ENCODE measurements at regions not wholly inside any gene's neighbourhood (a gene's known extent, or its start where the extent isn't known, plus 50 kb on each side); places are given as distances from the start of the nearest gene placed in this dataset.

DNA sequence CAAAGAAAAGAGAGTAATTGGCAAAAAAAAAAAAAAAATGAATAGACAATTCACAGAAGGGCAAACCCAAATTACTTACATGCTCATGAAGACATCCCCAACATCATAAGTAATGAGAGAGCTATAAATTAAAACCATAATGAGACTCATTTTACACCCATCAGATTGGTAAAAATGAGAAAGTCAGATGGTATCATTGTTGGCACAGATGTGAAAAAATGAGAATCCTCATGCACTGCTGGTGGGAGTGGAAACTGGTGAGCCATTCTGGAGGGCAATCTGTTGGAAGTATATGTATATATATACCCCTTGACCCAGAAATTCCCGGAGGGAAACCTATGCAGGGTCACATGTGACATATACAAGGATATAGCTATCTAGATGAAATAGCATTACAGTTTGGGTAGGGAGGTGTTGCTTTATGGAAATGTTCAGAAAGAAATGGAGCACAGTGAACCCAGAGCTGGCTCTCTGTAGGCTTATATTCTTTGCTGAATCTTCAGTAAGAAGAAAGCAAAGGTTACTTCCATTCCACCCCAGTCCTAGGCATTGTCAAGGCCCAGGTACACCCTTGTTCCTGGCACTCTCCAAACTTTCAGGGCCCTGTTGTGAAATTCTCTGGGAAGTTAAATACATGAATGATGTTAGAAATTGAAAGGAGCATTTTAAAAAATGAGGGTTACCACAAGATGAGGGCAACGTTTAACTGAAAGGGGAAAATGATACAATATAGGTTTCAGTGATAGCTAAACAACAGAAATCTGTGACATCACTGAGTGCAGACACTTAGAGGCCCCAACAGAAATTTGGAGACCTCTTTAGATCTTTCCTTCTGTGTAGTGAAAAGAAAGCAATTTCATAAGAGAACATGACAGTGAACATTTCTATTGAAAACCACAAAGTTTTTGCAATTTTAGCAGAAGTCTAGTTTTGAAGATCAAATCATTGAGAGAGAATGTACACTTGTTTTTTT lies 132.7 kb upstream of the TPRG1 start:
- CTCF ChIA-PET, result interaction anchor here (0.9 to 1.1 kb wide), 3 partner anchors 10 to 1300 kb away, joined by 3 to 4 read pairs (median 3); no protein-coding TSS in a partner anchor
- POLR2A ChIA-PET, result interaction anchor here (0.5 to 1.8 kb wide), 3 partner anchors 122 to 1299 kb away, joined by 3 to 5 read pairs (median 4); no protein-coding TSS in a partner anchor

DNA sequence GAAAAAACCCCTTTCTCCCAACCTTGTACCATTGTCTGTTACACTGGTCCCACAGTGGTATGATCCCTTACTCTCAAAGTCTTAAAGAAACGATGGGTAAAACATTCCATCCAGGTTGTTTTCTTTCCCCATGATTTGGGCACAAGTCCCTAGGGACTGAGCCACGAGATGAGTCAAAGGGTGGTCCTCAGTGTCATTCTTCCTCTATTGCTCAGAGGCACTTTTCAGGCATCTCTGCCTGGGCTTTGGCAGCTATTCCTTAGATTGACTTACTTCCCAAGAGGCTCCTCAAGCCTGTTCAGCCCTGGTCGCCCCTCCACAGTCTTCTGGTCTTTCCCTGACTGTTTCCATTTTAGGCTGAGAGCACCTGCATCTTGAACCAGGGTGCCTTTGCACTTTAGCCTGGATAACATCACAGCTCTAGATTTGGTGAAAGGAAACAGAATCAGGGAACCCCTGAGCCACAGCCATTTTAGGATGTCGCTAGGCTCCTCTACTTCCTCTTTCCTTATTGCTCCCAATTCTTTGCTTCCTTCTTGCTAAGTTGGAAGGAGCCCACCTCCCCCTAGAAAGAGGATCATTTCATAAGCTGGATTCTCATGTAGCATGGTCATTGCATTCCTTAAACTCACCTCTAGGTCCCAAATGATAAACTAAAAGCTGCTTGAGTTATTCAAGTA lies 131.0 kb upstream of the TPRG1 start:
- ChIA-PET CTCF (interaction anchor here (0.6 to 1.8 kb wide), 7 partner anchors 9 to 1302 kb away, joined by 3 to 9 read pairs (median 6); no protein-coding TSS in a partner anchor), POLR2A (interaction anchor here (0.7 kb wide), 1 partner anchor 91 kb away, joined by 3 read pairs; no protein-coding TSS in a partner anchor)

DNA sequence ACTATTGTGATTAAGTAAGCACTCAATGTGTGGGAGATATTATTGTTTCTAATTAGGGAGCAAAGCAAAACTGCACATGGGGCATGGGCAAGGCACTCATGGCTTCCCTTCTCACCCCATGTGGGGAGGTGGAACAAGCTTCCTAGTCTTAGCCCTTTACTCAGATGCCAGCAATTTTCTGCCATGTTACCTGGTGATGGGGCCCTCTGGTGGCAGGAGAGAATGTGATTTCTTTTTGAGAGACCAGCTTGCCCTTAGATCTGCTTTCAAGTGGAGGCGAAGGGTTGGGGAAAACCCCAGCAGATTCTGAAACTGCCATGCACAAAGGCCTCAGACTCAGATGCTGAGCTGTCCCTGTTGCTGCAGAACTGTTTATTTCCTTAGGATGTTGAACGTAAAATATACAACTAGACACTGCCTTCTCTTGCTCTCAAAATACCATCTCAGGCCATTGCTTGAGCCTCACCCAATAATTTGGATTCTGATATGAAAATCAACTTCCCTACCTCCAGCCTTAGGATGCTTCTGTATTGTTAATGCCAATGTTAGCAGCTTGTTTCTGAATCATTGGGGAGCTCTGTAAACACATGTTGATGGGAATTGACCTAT lies 130.2 kb upstream of the TPRG1 start:
- ChIA-PET POLR2A (no interaction called here), CTCF (interaction anchor here (0.6 to 1.8 kb wide), 14 partner anchors 8 to 1303 kb away, joined by 3 to 9 read pairs (median 4); no protein-coding TSS in a partner anchor)

DNA sequence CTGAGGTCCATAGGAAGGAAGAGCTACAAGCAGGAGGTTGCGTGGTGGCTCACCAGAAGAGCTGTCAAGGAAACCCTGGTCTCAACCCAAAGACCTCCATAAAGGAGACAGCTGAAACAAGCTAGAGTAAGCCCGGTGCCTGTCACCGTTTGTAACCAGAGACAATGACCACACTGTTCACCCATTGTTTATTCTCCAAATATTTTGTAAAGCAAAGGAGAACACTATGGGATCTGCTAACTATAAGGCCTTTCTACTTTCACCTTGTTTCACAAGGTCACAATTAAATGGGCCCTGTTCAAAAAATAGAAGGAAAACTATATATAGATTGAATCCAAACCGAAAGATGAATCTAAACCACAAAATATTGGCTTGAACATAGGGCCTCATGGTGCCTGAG lies 128.9 kb upstream of the TPRG1 start:
- ChIA-PET POLR2A (no interaction called here), CTCF (interaction anchor here (1.1 to 1.6 kb wide), 3 partner anchors 16 to 117 kb away, joined by 3 to 4 read pairs (median 3); no protein-coding TSS in a partner anchor)

DNA sequence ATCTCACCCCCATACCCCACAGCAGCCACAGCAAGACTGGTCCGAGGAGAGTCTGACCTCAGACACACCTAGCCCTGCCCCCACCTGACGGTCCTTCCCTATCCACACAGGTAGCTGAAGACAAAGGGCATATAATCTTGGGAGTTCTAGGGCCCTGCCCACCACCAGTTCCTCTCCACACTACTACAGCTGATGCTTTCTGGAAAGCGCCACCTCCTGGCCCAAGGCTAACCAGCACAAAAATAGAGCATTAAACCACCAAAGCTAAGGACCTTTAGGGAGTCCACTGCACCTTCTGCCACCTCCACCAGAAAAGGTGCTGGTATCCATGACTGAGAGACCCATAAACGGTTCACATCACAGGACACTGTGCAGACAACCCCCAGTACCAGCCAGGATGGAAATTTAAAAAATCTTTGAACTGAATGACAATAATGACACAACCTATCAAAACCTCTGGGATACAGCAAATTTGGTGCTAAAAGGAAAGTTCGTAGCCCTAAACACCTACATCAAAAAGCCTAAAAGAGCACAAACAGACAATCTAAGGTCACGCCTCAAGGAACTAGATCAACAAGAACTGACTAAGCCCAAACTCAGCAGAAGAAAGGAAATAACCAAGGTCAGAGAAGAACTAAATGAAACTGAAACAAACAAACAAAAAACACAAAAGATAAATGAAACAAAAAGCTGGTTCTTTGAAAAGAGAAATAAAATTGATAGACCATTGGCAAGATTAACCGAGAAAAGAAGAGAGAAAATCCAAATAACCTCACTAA lies 122.1 kb upstream of the TPRG1 start:
- CTCF ChIA-PET, result interaction anchor here (1.1 to 1.5 kb wide), 2 partner anchors 8 to 10 kb away, joined by 4 read pairs; no protein-coding TSS in a partner anchor
- POLR2A ChIA-PET, result no interaction called here

DNA sequence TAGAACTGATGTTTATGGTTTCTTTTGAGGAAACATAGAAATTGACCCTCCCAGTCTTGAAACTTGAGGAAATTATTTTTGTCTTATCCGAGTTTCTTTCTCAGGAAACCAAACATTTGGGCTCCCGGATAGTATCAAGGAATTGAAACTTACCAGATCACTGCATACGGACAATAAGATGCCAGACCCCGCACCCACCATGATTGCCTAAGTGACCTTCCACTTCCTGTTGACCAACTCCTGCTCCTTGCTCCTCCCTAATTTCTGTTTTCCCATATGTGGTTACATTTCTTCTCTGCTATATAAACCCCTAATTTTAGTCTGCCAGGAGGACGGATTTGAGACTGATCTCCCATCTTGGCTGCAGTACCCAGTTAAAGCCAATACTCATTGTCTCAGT lies 118.4 kb upstream of the TPRG1 start:
- ChIA-PET CTCF (no interaction called here), POLR2A (no interaction called here)

DNA sequence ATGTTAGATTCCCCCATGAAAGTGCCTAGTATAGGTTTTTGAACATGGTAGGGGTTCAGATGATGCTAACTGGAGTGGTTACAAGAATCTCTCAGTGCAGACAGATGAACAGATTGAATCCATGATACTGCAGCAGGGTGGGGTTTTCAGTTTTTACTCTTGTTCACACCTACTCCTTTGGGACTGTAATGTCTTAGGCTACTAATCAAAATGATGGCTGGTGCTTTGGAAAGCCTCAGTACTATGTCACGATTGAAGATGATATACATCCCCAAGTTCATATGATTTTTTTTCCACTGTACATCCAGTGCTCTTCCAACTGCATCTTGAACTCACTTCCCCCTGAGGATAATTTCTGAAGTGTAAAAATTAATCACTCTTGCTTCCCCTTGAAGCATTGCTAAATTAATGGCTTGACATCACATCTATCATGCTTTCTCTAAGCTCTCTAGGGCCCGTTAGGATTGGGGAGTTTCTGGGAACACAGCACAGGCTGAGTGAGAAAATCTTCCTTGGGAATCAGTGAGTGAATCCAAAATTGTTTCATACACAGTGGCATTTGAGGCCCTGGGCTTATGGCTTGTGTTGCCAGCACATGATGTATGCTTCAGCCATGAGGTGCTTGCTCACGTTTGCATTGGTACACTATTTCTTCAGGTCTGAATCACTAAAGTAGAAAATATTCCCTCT lies 115.0 kb upstream of the TPRG1 start:
- CTCF ChIA-PET, result no interaction called here
- POLR2A ChIA-PET, result no interaction called here

DNA sequence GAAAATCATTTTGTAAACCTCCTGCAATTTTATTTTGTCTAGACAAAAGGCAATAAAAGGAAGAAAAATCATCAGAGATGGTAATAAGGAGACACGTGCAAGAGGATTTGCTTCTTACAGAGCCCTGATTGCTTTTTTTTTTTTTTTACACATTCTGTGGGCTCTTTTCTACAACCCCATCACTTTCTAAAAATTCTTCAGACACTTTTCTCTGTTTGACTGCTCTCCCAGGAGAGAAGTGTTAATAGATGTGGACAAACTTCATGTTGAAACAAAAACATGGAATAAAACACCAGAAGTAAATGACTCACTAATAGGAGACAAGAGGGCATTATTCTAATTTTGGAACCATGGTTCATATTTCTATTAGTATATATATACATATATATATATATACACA lies 114.4 kb upstream of the TPRG1 start:
- ChIA-PET CTCF (no interaction called here), POLR2A (no interaction called here)

DNA sequence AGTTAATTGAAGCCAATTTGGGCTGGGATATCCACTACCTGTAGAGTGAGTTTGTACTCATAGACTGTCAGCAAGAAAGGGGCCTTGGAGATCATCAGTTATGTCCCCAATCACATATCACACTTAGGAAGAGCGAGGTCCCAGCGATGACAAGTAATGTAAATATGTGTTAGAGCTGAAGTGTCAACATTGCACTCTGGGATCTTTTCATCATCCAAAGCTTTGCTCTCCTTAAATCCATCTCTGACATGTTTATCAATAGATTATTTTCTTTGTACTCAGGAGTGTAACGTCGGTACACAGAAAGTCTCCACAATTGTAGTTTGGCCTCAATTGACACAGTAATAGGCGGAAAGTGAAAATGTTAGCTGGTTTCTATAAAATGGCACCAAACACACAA lies 113.7 kb upstream of the TPRG1 start:
- POLR2A ChIA-PET, result no interaction called here

DNA sequence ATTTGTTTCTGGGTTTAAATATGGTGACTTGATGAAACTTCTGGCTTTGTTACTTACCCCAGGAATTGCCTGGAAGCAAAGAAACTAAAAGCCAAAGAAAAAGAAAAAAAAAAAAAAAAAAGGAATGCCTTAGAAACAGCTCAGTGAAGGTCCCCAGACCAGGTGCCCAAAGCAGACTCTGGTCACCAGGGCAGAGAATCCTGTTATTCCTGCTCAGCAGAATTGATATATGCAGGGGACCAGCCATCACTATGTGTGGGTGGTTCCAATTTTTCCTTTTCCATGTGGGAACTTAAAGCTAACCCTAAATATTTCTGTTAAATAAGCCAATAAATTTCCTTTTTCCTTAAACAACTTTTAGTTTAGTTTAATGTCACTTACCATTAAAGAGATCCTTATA lies 100.8 kb upstream of the TPRG1 start:
- POLR2A ChIA-PET, result no interaction called here
- CTCF ChIA-PET, result interaction anchor here (0.7 to 0.9 kb wide), 2 partner anchors 30 to 162 kb away, joined by 3 read pairs; no protein-coding TSS in a partner anchor

More for the DNA sequence above, 113.7 kb upstream of the TPRG1 start:
- CTCF ChIA-PET, result interaction anchor here (1.5 kb wide), 1 partner anchor 16 kb away, joined by 4 read pairs; no protein-coding TSS in a partner anchor

DNA sequence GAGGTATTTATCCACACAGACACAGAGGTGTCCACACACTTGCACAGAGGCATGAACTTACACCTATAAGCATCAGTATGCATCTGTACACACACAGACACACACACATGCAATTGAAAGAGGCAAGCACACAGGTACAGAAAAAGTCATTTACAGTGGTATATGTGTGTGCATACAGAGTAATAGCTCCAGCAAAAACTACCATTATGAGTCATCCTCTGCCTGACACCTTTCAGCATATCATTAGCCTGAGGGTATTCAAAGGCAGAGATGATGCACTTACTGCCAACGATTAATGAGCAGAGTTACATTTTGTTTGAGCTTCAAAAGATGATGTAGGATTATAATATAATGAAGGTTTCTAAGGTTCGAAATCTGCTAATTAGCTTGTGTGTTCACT lies 100.3 kb upstream of the TPRG1 start:
- ChIA-PET POLR2A (no interaction called here), CTCF (interaction anchor here (0.7 to 0.9 kb wide), 2 partner anchors 30 to 161 kb away, joined by 3 read pairs; no protein-coding TSS in a partner anchor)

DNA sequence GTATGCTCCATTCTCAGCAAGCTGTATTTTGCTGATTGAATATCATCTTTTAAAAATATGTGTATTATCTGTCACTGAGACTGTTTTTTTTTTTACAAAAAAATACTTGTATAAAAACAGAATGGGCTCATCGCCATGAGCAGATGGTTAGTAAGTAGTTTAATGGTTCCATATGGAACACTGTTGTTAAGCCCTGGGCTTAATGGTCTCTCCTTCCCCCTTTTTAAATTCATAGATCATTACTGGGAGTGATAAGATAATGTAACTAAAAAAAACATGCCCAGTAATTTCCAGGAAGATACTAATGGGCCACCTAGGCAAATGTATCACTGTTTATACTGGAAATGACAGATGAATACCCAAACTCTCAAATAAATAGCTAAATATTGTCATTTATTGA lies 95.3 kb upstream of the TPRG1 start:
- CTCF ChIA-PET, result no interaction called here
- POLR2A ChIA-PET, result no interaction called here

DNA sequence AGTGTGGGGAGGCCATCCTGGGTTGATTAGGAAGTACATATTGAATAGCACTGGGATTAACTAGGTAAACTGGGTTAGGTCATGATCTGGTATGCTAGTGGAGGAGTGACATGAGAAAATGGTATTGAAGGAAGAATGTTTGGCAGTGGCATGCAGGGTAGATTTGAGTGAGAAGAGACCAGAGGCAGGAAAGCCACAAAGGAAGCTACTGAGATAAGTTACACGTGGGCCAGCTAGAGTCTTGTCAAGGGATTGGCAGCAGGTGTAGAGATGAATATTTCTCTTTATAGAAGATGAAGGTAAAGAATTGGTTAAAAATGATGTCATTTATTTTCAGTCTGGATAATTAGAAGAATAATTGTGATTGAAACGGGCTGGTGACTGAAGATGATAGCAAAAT lies 91.0 kb upstream of the TPRG1 start:
- ChIA-PET CTCF (no interaction called here), POLR2A (no interaction called here)

DNA sequence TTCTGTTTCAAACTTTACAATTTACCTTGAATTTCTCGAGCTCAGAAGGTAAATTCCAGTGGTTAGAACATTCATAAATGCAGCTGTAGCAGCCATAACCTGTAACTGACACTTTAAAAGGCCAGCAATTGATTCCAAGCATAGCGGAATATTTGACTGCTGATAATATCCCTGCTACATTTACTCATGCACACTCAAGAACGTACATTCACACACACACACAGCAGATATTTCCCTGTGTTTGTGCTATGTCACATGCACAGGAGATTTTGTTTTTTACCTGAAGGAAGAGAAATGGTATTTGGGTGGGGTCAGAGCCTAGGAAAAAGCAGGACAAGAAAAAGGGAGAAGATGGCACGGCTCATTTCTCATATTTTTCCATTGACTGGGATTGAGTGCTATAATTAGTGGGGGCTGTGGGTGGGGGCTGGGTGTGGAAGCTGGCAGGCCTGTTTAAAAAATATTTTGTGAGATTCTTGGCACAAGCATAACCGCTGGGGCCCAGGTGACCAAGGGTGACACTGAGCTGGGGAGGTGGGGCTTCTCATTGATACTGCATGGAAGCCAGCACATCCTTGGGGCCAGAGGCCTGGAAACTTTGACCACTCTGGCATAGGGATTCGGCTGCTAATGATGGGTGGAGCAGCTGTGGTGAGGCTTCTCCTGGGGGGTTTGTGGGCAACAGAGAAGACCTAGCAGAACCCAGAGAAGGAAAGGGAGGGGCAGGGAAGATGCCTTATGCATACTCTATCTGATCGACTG lies 88.9 kb upstream of the TPRG1 start:
- ChIA-PET POLR2A (no interaction called here), CTCF (interaction anchor here (1.2 kb wide), 1 partner anchor 19 kb away, joined by 4 read pairs; no protein-coding TSS in a partner anchor)

DNA sequence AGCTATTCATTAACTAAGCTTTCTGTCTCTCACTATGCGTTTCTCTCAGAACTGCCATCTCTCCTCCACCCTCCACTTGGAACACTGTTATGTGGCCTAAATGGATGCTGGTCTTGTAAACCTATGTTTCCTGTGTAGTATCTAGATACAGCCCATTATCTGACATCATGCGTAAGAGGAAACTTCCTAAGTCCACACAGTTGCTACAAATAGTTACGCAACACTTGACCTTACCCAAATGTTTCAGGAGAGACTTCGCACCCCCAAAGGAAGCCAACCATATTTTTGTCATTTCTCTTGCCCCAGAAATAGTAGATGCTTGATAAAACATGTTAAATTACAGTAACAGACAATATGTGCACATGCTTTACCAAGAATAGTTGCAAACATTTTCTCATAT lies 87.2 kb upstream of the TPRG1 start:
- POLR2A ChIA-PET, result no interaction called here
- CTCF ChIA-PET, result no interaction called here

DNA sequence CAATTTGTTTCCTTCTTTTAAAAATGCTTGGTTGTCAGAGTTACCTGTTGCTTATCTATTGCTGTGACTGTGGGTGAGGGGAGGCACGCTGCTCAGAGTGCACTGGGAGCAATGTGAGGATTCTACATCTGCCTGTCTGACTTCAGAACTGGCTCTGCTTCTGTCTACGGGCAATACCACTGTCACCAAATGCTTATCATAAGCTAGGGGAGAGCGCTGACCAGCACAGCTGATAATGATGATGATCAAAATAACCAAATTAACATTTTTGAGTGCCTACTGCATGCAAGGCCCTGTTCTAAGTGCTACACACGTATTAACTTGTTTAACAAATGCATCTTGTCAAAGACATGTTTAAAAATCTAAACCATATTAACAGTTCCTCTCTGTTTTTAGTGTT lies 79.2 kb upstream of the TPRG1 start:
- POLR2A ChIA-PET, result no interaction called here

DNA sequence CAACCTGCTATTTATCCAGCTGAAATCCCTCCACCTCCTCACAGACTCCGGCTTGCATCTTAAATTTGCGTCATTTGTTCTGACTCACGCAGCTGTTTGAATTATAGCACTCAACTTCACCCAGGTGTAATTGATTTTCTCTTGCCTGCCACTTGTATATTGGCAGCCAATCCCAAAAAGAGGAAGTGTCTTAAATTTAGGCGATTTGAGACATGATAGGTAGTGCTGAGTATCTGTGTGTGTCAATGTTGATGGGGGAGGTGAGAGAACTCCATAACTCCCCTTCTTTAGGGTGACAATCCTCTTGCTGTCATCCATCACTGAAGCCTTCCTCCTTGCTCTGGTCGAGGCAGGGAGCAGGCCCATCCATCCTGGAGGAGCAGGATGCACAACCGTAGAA lies 77.2 kb upstream of the TPRG1 start:
- POLR2A ChIA-PET, result no interaction called here

More for the DNA sequence above, 79.2 kb upstream of the TPRG1 start:
- CTCF ChIA-PET, result no interaction called here

DNA sequence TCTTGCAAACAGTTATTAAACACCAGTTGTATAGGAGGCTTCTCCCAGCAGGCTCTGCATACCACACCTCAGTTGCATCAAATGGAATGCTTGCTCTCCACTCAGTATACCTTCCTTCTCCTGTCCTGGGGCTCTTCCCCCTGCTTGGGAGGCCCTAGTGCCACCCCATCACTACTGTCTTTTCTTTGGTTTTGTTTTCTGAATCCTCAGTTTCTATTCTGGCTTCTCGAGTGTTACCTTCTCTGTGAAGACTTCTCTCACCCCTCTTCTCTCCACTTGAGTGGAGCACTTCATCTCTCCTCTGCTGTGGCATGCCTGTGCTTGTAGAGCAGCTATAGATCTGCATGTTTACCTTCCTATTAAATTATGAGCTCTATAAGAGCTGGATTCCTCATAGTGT lies 75.7 kb upstream of the TPRG1 start:
- ChIA-PET CTCF (no interaction called here), POLR2A (no interaction called here)

More for the DNA sequence above, 77.2 kb upstream of the TPRG1 start:
- CTCF ChIA-PET, result no interaction called here
